Thoracic aorta (tissue), 2 donors: ENCODE measurements at regions not wholly inside any gene's neighbourhood (a gene's known extent, or its start where the extent isn't known, plus 50 kb on each side); places are given as distances from the start of the nearest gene placed in this dataset.

Experiments used
- ATAC-seq: fragments of 150-250 bp; one replicate; pipeline ENCODE4 v1.8.0; 2017; ENCODE audit warnings: low read depth; ENCODE audit not compliant: insufficient number of reproducible peaks, low FRiP score
- DNase-seq: peaks from one replicate; pipeline ENCODE4 v3.0.0-alpha.2; 2020; ENCODE audit warnings: low spot score
- H3K27ac ChIP-seq, 2 donors: fragments of 200-600 bp; sonication (generic); 1 replicate in 1 of 2; 2 replicates in 1 of 2; pipeline ENCODE4 v1.5.1; 2016; ENCODE audit warnings: mild to moderate bottlenecking in 2 of 2, moderate library complexity in 2 of 2
- H3K27me3 ChIP-seq: fragments of 200-600 bp; sonication (generic); replicated peaks from 2 replicates; pipeline ENCODE4 v1.6.0; 2016; ENCODE audit warnings: mild to moderate bottlenecking; ENCODE audit not compliant: insufficient read depth
- H3K36me3 ChIP-seq: fragments of 200-600 bp; sonication (generic); one replicate; pipeline ENCODE4 v1.5.1; 2016
- H3K4me1 ChIP-seq, 2 donors: fragments of 200-600 bp; sonication (generic); 1 replicate in 1 of 2; 2 replicates in 1 of 2; pipeline versions ENCODE4 v1.5.1 to v1.6.0; 2016; ENCODE audit warnings: low read depth in 2 of 2, mild to moderate bottlenecking in 1 of 2; ENCODE audit not compliant: control insufficient read depth in 1 of 2
- H3K4me3 ChIP-seq: fragments of 200-600 bp; sonication (generic); 2 replicates; pipeline ENCODE4 v1.5.1; 2016; ENCODE audit warnings: mild to moderate bottlenecking
- H3K9me3 ChIP-seq: fragments of 200-600 bp; sonication (generic); 2 replicates; pipeline ENCODE4 v1.5.1; 2016
- CTCF ChIP-seq: fragments of 200-600 bp; sonication (generic); IDR thresholded peaks from one replicate; pipeline ENCODE4 v1.5.1; 2019; ENCODE audit warnings: antibody characterized with exemption

GRCh38 chr2:128682729-128683284, 364.1 kb upstream of the HS6ST1 start:
- H3K4me3 ChIP-seq = no peak overlapping the region
- H3K36me3 ChIP-seq = no peaks in the 10 kb centered on the region
- H3K4me1 ChIP-seq = no peaks in the 10 kb centered on the region
- no peaks in the 10 kb centered on the region for H3K9me3 ChIP-seq
- H3K27ac ChIP-seq = no peak overlapping the region
- DNase-seq (no peak), ATAC-seq (no peak)
- no peak for TF ChIP-seq CTCF
- no peaks in the 10 kb centered on the region for H3K27me3 ChIP-seq

- Histone ChIP-seq H3K27me3 (no peaks in the 10 kb centered on the region), H3K9me3 (no peaks in the 10 kb centered on the region), H3K36me3 (no peaks in the 10 kb centered on the region), H3K27ac (no peak overlapping the region), H3K4me1 (no peaks in the 10 kb centered on the region), H3K4me3 (no peak overlapping the region)
- no peak for DNase-seq
- no peak for TF ChIP-seq CTCF
- ATAC-seq = no peak
Measured at GRCh38 chr2:128684523-128684922, 365.9 kb upstream of the HS6ST1 start.

DNA sequence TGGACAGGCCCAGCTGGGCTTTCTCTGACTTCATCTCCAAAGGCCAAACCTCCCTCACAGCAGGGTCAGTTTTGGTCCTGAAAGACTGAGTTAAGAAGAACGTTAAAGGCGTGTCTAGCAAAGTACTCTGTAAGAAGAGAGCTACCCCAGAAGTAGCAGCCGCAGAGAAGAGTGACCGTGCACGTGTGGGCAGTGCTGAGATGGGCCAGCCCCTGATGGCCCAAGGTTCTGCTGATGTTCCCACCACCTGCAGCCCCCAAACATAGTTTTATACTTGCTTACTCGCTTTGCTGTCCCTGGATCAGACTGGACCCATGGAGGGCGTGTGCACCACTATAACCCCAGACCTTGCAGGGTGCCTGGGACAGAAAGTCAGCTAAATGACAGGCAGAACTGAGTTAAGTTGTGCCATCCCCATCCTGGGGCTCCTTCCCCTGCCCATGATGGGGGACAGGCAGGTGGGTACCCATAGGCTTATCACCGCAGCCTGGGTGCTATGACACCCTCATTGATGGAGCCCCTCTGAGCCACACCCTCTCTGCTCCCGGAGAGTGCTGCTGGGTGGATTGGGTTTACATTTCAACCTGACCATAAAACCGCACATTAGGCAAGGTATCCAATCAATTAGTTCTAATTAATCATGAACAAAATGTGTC, 367.3 kb upstream of the HS6ST1 start:
- no peaks in the 10 kb centered on the region for H3K4me1 ChIP-seq
- H3K4me3 ChIP-seq = no peak overlapping the region
- H3K9me3 ChIP-seq = no peaks in the 10 kb centered on the region
- no peaks in the 10 kb centered on the region for H3K27me3 ChIP-seq
- no peaks in the 10 kb centered on the region for H3K36me3 ChIP-seq
- no peak overlapping the region for H3K27ac ChIP-seq
- ATAC-seq (no peak), DNase-seq (no peak)
- TF ChIP-seq CTCF = no peak

GRCh38 chr2:128686497-128686859, 367.8 kb upstream of the HS6ST1 start:
- Histone ChIP-seq H3K27ac (no peak overlapping the region), H3K36me3 (no peaks in the 10 kb centered on the region), H3K9me3 (no peaks in the 10 kb centered on the region), H3K27me3 (no peaks in the 10 kb centered on the region), H3K4me1 (no peaks in the 10 kb centered on the region), H3K4me3 (no peak overlapping the region)
- ATAC-seq (no peak), DNase-seq (no peak)
- TF ChIP-seq CTCF = no peak

GRCh38 chr2:128686881-128687555, 368.4 kb upstream of the HS6ST1 start:
- H3K9me3 ChIP-seq = no peaks in the 10 kb centered on the region
- ATAC-seq (no peak), DNase-seq (no peak)
- H3K27me3 ChIP-seq = no peaks in the 10 kb centered on the region
- no peaks in the 10 kb centered on the region for H3K4me1 ChIP-seq
- no peak overlapping the region for H3K27ac ChIP-seq
- no peak for TF ChIP-seq CTCF
- H3K4me3 ChIP-seq = no peak overlapping the region
- no peaks in the 10 kb centered on the region for H3K36me3 ChIP-seq
